ENCODE measurements at regions not wholly inside any gene's neighbourhood (a gene's known extent, or its start where the extent isn't known, plus 50 kb on each side); places are given as distances from the start of the nearest gene placed in this dataset.

- 0% methylated on average over 1 of the region's 1 CpG for WGBS (ENCODE audit: insufficient coverage, low coverage, missing lambda C conversion rate)
- H3K27ac ChIP-seq (ENCODE audit: extremely low read depth, low read depth, low read length): no peak overlapping the region
- H4K20me1 ChIP-seq (replicated peaks; ENCODE audit: control insufficient read depth, insufficient read depth, low read length): no peaks in the 10 kb centered on the region
- ATAC-seq: no peak
- no peak for DNase-seq (ENCODE audit: extremely low read depth in 1 of 4, low spot score in 3 of 4)
- in situ Hi-C loops (cut with MboI) (no loop called here), intact Hi-C loops (cut with micrococcal nuclease) (no loop called here)
- no TSS peak for BruUV-seq (replicated peaks)
- H3K9me1 ChIP-seq (ENCODE audit: control insufficient read depth, insufficient read depth, low read length): no peaks in the 10 kb centered on the region
- POLR2A ChIA-PET: no interaction called here
- no peak overlapping the region for H3K4me2 ChIP-seq (ENCODE audit: insufficient read depth, low read length)
- no peaks in the 10 kb centered on the region for H3K79me2 ChIP-seq (ENCODE audit: control insufficient read depth, insufficient read depth, low read length)
- CTCF ChIA-PET (ENCODE audit: low intra/inter-chr PET ratio): no interaction called here
- no peak overlapping the region for H3K9ac ChIP-seq (ENCODE audit: insufficient read depth in 1 of 2, low read depth in 2 of 2, low read length in 2 of 2)
- TF ChIP-seq MNT (conservative IDR thresholded peaks at IDR 0.05) (no peak), UBTF (IDR thresholded peaks at IDR 0.05; ENCODE audit: borderline replicate concordance in 1 of 2, low read depth in 2 of 2, low read length in 2 of 2) (no peak), SAFB2 (IDR thresholded peaks at IDR 0.05; ENCODE audit: borderline replicate concordance, low read depth, low read length, severe bottlenecking) (no peak)
- no peak overlapping the region for H2AFZ ChIP-seq (ENCODE audit: low read depth, low read length)
- H3K4me1 ChIP-seq (replicated peaks in 1 of 2; ENCODE audit: control insufficient read depth in 2 of 2, insufficient read depth in 2 of 2, low read length in 2 of 2): peaks cover 0 to 2% of the 10 kb centered on the region in 2 experiments; a peak in 1 of 5 replicates
- no peaks in the 10 kb centered on the region; the same call in 1 of the 2 replicates for H3K9me3 ChIP-seq (replicated peaks; ENCODE audit: control insufficient read depth, insufficient read depth, low read depth, low read length)
- FAIRE-seq: no peak
- no peaks in the 10 kb centered on the region for H3K36me3 ChIP-seq (ENCODE audit: control insufficient read depth, insufficient read depth, low read length)
- no peak overlapping the region for H3K4me3 ChIP-seq
- H3K27me3 ChIP-seq (ENCODE audit: control insufficient read depth in 2 of 2, insufficient read depth in 2 of 2, low read length in 2 of 2): no peaks in the 10 kb centered on the region
Observed at GRCh38 chr11:15675683-15676082, 561.0 kb downstream of the INSC start.
